Panc1 (cell line): ENCODE measurements at regions not wholly inside any gene's neighbourhood (a gene's known extent, or its start where the extent isn't known, plus 50 kb on each side); places are given as distances from the start of the nearest gene placed in this dataset.

Experiments
- POLR2AphosphoS5 ChIP-seq: IDR thresholded peaks from 2 replicates; pipeline ENCODE4 v1.6.1; 2012; ENCODE audit warnings: mild to moderate bottlenecking, low read depth, low read length, moderate library complexity
- SIN3A ChIP-seq: IDR thresholded peaks from 2 replicates; pipeline ENCODE4 v1.6.1; 2012; ENCODE audit warnings: low read depth, mild to moderate bottlenecking, low read length, moderate library complexity, borderline replicate concordance; ENCODE audit not compliant: insufficient read depth
- TCF7L2 ChIP-seq: IDR thresholded peaks from 2 replicates; pipeline ENCODE4 v1.6.1; 2011; ENCODE audit warnings: mild to moderate bottlenecking, low read depth, low read length, inconsistent platforms
- TF ChIP-seq, protein P1 (sequence below): fragments of 450-650 bp; IDR thresholded peaks from 2 replicates; pipeline ENCODE4 v1.5.1; 2017; ENCODE audit warnings: mild to moderate bottlenecking
- TF ChIP-seq, protein P2 (sequence below), 2 experiments: IDR thresholded peaks; 2 replicates each; pipeline ENCODE4 v1.6.1; 2011 to 2012; ENCODE audit warnings: low read depth in 2 of 2, control low read depth in 1 of 2, low read length in 1 of 2, mild to moderate bottlenecking in 1 of 2, moderate library complexity in 1 of 2; ENCODE audit not compliant: insufficient read depth in 1 of 2

DNA sequence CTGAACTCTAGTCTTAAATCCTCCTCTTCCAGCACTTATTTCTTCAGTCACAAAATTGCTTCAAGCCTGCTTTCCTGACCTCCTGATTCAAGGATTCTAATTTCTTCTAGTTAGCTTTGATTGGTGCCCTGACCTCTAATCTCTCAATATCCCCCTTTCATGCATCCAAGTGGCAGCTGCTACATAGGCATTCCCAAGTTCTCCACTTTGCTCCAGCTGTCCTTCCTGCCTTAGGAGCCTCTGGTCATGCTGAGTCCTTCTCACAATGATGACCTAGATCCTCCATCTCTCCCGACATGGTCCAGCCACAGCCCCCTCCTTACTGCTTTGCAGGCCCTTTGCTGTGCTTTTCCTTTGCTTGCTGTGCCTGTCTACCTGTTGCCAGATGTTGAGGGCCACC lies 347.8 kb upstream of the C2CD4B start:
- TF ChIP-seq, protein P1, sequence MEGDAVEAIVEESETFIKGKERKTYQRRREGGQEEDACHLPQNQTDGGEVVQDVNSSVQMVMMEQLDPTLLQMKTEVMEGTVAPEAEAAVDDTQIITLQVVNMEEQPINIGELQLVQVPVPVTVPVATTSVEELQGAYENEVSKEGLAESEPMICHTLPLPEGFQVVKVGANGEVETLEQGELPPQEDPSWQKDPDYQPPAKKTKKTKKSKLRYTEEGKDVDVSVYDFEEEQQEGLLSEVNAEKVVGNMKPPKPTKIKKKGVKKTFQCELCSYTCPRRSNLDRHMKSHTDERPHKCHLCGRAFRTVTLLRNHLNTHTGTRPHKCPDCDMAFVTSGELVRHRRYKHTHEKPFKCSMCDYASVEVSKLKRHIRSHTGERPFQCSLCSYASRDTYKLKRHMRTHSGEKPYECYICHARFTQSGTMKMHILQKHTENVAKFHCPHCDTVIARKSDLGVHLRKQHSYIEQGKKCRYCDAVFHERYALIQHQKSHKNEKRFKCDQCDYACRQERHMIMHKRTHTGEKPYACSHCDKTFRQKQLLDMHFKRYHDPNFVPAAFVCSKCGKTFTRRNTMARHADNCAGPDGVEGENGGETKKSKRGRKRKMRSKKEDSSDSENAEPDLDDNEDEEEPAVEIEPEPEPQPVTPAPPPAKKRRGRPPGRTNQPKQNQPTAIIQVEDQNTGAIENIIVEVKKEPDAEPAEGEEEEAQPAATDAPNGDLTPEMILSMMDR, result no peak
- TF ChIP-seq POLR2AphosphoS5, result no peak
- no peak for TF ChIP-seq SIN3A
- TF ChIP-seq, protein P2, sequence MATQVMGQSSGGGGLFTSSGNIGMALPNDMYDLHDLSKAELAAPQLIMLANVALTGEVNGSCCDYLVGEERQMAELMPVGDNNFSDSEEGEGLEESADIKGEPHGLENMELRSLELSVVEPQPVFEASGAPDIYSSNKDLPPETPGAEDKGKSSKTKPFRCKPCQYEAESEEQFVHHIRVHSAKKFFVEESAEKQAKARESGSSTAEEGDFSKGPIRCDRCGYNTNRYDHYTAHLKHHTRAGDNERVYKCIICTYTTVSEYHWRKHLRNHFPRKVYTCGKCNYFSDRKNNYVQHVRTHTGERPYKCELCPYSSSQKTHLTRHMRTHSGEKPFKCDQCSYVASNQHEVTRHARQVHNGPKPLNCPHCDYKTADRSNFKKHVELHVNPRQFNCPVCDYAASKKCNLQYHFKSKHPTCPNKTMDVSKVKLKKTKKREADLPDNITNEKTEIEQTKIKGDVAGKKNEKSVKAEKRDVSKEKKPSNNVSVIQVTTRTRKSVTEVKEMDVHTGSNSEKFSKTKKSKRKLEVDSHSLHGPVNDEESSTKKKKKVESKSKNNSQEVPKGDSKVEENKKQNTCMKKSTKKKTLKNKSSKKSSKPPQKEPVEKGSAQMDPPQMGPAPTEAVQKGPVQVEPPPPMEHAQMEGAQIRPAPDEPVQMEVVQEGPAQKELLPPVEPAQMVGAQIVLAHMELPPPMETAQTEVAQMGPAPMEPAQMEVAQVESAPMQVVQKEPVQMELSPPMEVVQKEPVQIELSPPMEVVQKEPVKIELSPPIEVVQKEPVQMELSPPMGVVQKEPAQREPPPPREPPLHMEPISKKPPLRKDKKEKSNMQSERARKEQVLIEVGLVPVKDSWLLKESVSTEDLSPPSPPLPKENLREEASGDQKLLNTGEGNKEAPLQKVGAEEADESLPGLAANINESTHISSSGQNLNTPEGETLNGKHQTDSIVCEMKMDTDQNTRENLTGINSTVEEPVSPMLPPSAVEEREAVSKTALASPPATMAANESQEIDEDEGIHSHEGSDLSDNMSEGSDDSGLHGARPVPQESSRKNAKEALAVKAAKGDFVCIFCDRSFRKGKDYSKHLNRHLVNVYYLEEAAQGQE (IDR thresholded peaks at IDR 0.05; ENCODE audit: insufficient read depth in 1 of 2, low read depth in 2 of 2, low read length in 1 of 2), result no peak
- no peak for TF ChIP-seq TCF7L2
